H9 (cell line): ENCODE measurements at regions not wholly inside any gene's neighbourhood (a gene's known extent, or its start where the extent isn't known, plus 50 kb on each side); places are given as distances from the start of the nearest gene placed in this dataset.

Source experiments
- DNase-seq: peaks from one replicate; pipeline ENCODE4 v3.0.0-alpha.2; 2017
- H2AFZ ChIP-seq: one replicate; pipeline ENCODE4 v1.6.1; 2013; ENCODE audit warnings: mild to moderate bottlenecking, low read length, control low read depth, moderate library complexity
- H2AK5ac ChIP-seq: 2 replicates; pipeline ENCODE4 v1.6.1; 2013; ENCODE audit warnings: low read length, control low read depth, mixed read lengths; ENCODE audit not compliant: insufficient read length
- H2BK120ac ChIP-seq: one replicate; pipeline ENCODE4 v1.6.1; 2013; ENCODE audit warnings: low read depth, mild to moderate bottlenecking, low read length, control low read depth, inconsistent platforms; ENCODE audit not compliant: poor library complexity, severe bottlenecking
- H2BK12ac ChIP-seq: 2 replicates; pipeline ENCODE4 v1.6.1; 2013; ENCODE audit warnings: low read length, control low read depth, mixed read lengths, low read depth; ENCODE audit not compliant: insufficient read length
- H2BK15ac ChIP-seq: 2 replicates; pipeline ENCODE4 v1.6.1; 2013; ENCODE audit warnings: low read depth, low read length, control low read depth
- H2BK20ac ChIP-seq: one replicate; pipeline ENCODE4 v1.6.1; 2013; ENCODE audit warnings: low read depth, mild to moderate bottlenecking, low read length, control low read depth, inconsistent platforms; ENCODE audit not compliant: poor library complexity, severe bottlenecking
- H2BK5ac ChIP-seq: 2 replicates; pipeline ENCODE4 v1.6.1; 2013; ENCODE audit warnings: low read length, control low read depth, mixed read lengths; ENCODE audit not compliant: insufficient read length
- H3K14ac ChIP-seq: 2 replicates; pipeline ENCODE4 v1.6.1; 2013; ENCODE audit warnings: low read length, control low read depth; ENCODE audit not compliant: insufficient read depth
- H3K18ac ChIP-seq: 2 replicates; pipeline ENCODE4 v1.6.1; 2013; ENCODE audit warnings: low read depth, mild to moderate bottlenecking, mixed read lengths, low read length, control low read depth; ENCODE audit not compliant: insufficient read length
- H3K23ac ChIP-seq: 2 replicates; pipeline ENCODE4 v1.6.1; 2013; ENCODE audit warnings: low read length, control low read depth, mixed read lengths, low read depth; ENCODE audit not compliant: insufficient read length
- H3K23me2 ChIP-seq: 2 replicates; pipeline ENCODE4 v1.6.1; 2013; ENCODE audit warnings: low read depth, mild to moderate bottlenecking, mixed read lengths, low read length, control low read depth; ENCODE audit not compliant: insufficient read length, poor library complexity, severe bottlenecking
- H3K27ac ChIP-seq: 2 replicates; pipeline ENCODE4 v1.5.1; 2013; ENCODE audit warnings: low read length, control low read depth, mixed read lengths, low read depth; ENCODE audit not compliant: insufficient read length
- H3K27me3 ChIP-seq: 2 replicates; pipeline ENCODE4 v1.6.1; 2013; ENCODE audit warnings: low read length, control low read depth, inconsistent platforms; ENCODE audit not compliant: insufficient read depth
- H3K4ac ChIP-seq: 2 replicates; pipeline ENCODE4 v1.6.1; 2013; ENCODE audit warnings: low read depth, mild to moderate bottlenecking, control low read depth, inconsistent platforms, low read length, moderate library complexity
- H3K4me1 ChIP-seq: 2 replicates; pipeline ENCODE4 v1.6.1; 2013; ENCODE audit warnings: low read length, control low read depth, inconsistent platforms; ENCODE audit not compliant: insufficient read depth
- H3K4me2 ChIP-seq: 2 replicates; pipeline ENCODE4 v1.6.1; 2013; ENCODE audit warnings: low read length, control low read depth, mixed read lengths; ENCODE audit not compliant: insufficient read length, insufficient read depth
- H3K56ac ChIP-seq: 2 replicates; pipeline ENCODE4 v1.6.1; 2013; ENCODE audit warnings: low read depth, mild to moderate bottlenecking, mixed read lengths, low read length, control low read depth; ENCODE audit not compliant: insufficient read length
- H3K79me1 ChIP-seq: 2 replicates; pipeline ENCODE4 v1.6.1; 2013; ENCODE audit warnings: low read depth, mild to moderate bottlenecking, moderate library complexity, low read length, control low read depth, inconsistent platforms; ENCODE audit not compliant: insufficient read depth, poor library complexity, severe bottlenecking
- H3K79me2 ChIP-seq: 2 replicates; pipeline ENCODE4 v1.6.1; 2013; ENCODE audit warnings: low read length, control low read depth, inconsistent platforms; ENCODE audit not compliant: insufficient read depth
- H3K9ac ChIP-seq: 2 replicates; pipeline ENCODE4 v1.6.1; 2013; ENCODE audit warnings: low read length, control low read depth, mixed read lengths; ENCODE audit not compliant: insufficient read length; ENCODE audit errors: extremely low read depth
- H3K9me3 ChIP-seq: one replicate; pipeline ENCODE4 v1.6.1; 2013; ENCODE audit warnings: low read depth, low read length, inconsistent platforms; ENCODE audit not compliant: control insufficient read depth
- H3T11ph ChIP-seq: one replicate; pipeline ENCODE4 v1.6.1; 2013; ENCODE audit warnings: mild to moderate bottlenecking, low read length, control low read depth, inconsistent platforms
- H4K20me1 ChIP-seq: one replicate; pipeline ENCODE4 v1.6.1; 2013; ENCODE audit not compliant: control insufficient read depth, insufficient read length, insufficient read depth
- H4K5ac ChIP-seq: 2 replicates; pipeline ENCODE4 v1.6.1; 2013; ENCODE audit warnings: low read depth, mild to moderate bottlenecking, mixed read lengths, low read length, control low read depth; ENCODE audit not compliant: insufficient read length
- H4K8ac ChIP-seq: replicated peaks from 2 replicates; pipeline ENCODE4 v1.6.1; 2013; ENCODE audit warnings: low read length, control low read depth, mixed read lengths, low read depth; ENCODE audit not compliant: insufficient read length
- H4K91ac ChIP-seq: 2 replicates; pipeline ENCODE4 v1.6.1; 2013; ENCODE audit warnings: low read depth, mild to moderate bottlenecking, moderate library complexity, mixed read lengths, low read length, control low read depth; ENCODE audit not compliant: insufficient read length
- H3K27ac Mint-ChIP-seq, 3 experiments: 2 replicates in 2 of 3; 3 replicates in 1 of 3; pipeline ENCODE4 v1.8.0; 2020 to 2021; ENCODE audit warnings: mixed read lengths in 3 of 3, mild to moderate bottlenecking in 1 of 3, moderate library complexity in 1 of 3
- H3K27me3 Mint-ChIP-seq: 2 replicates; pipeline ENCODE4 v1.8.0; 2021; ENCODE audit warnings: low read depth, mild to moderate bottlenecking, moderate library complexity, mixed read lengths
- H3K36me3 Mint-ChIP-seq, 3 experiments: 2 replicates in 2 of 3; 3 replicates in 1 of 3; pipeline ENCODE4 v1.8.0; 2020 to 2021; ENCODE audit warnings: low read depth in 3 of 3, mixed read lengths in 3 of 3; ENCODE audit not compliant: insufficient read depth in 1 of 3
- H3K4me1 Mint-ChIP-seq, 2 experiments: 2 replicates each; pipeline ENCODE4 v1.8.0; 2020; ENCODE audit warnings: mixed read lengths in 2 of 2
- H3K4me3 Mint-ChIP-seq, 2 experiments: 2 replicates in 1 of 2; 3 replicates in 1 of 2; pipeline ENCODE4 v1.8.0; 2020 to 2021; ENCODE audit warnings: mild to moderate bottlenecking in 2 of 2, mixed read lengths in 2 of 2, moderate library complexity in 1 of 2
- H3K9me3 Mint-ChIP-seq, 2 experiments: 2 replicates in 1 of 2; 3 replicates in 1 of 2; pipeline ENCODE4 v1.8.0; 2020; ENCODE audit warnings: mild to moderate bottlenecking in 2 of 2, mixed read lengths in 2 of 2, moderate library complexity in 1 of 2
- CTCF ChIP-seq: fragments of 200-600 bp; sonication (generic); conservative IDR thresholded peaks from 3 replicates; pipeline ENCODE4 v1.8.0; 2021; ENCODE audit warnings: antibody characterized with exemption, mild to moderate bottlenecking
- WGBS: extraction: QIAGEN DNeasy Blood & Tissue Kit; methylation state at CpG from one replicate; pipeline ENCODE4 v1.1.7; 2013; ENCODE audit warnings: missing lambda C conversion rate, low lambda C conversion rate, mixed read lengths; ENCODE audit not compliant: insufficient read length; ENCODE audit errors: extremely low coverage; 5-methylcytosine and 5-hydroxymethylcytosine counted together

DNA sequence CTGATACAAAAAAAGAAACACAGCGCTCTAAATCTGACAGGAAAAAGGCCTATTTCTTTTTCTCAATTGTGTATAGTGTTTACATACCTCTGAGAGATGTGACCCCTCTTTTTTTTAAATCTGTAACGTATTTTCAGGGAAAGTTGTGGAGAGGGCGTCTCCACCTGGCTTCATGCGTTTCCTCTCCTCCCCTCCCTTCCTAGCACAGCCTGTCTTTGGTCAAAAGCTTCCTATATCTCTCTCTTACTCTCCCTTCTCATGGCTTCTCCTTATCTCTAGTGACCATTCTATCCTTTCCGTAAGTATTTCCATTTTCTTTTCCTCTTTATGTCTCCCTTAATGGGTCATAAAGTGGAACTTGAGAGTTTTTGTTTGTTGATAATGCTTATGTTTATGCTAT is 458.9 kb downstream of the HACE1 start:
- H3K79me2 ChIP-seq = no peaks in the 10 kb centered on the region
- no peak overlapping the region for H3K27ac ChIP-seq
- H3K4me1 Mint-ChIP-seq = peaks cover 4 to 6% of the 10 kb centered on the region in 2 experiments; a peak in 3 of 4 replicates
- H3K9me3 ChIP-seq = no peaks in the 10 kb centered on the region
- H2BK120ac ChIP-seq = no peak overlapping the region
- no peak overlapping the region for H2AFZ ChIP-seq
- H3K4ac ChIP-seq = no peak overlapping the region
- no peak overlapping the region for H3K18ac ChIP-seq
- H2BK20ac ChIP-seq = no peak overlapping the region
- H3K27me3 Mint-ChIP-seq = no peaks in the 10 kb centered on the region
- no peak overlapping the region for H3K14ac ChIP-seq
- H3K9me3 Mint-ChIP-seq = no peaks in the 10 kb centered on the region
- no peak overlapping the region for H4K91ac ChIP-seq
- H3K23ac ChIP-seq = no peak overlapping the region
- no peaks in the 10 kb centered on the region; a peak in 1 of 7 replicates for H3K36me3 Mint-ChIP-seq
- no peak overlapping the region for H4K5ac ChIP-seq
- no peak overlapping the region for H3K4me3 Mint-ChIP-seq
- no peak overlapping the region for H3T11ph ChIP-seq
- H3K4me2 ChIP-seq = no peak overlapping the region
- H3K56ac ChIP-seq = no peak overlapping the region
- H2BK15ac ChIP-seq = no peak overlapping the region
- H2BK5ac ChIP-seq = no peak overlapping the region
- H3K9ac ChIP-seq = no peak overlapping the region
- WGBS = no CpG with 5 or more reads among the region's 5 CpGs
- no peaks in the 10 kb centered on the region for H3K4me1 ChIP-seq
- no peak overlapping the region for H2AK5ac ChIP-seq
- H4K8ac ChIP-seq = no peak overlapping the region
- H3K27ac Mint-ChIP-seq = peak overlapping the region in 2 of 3 experiments; percentile 27 to 53; a peak in 3 of 7 replicates
- no peaks in the 10 kb centered on the region for H3K27me3 ChIP-seq
- H4K20me1 ChIP-seq = no peaks in the 10 kb centered on the region
- no peaks in the 10 kb centered on the region for H3K23me2 ChIP-seq
- no peak overlapping the region for H2BK12ac ChIP-seq
- no peak for TF ChIP-seq CTCF
- DNase-seq = no peak
- H3K79me1 ChIP-seq = no peaks in the 10 kb centered on the region
